Colon (tissue), 2 donors: ENCODE measurements at regions not wholly inside any gene's neighbourhood (a gene's known extent, or its start where the extent isn't known, plus 50 kb on each side); places are given as distances from the start of the nearest gene placed in this dataset.

Experiments
- FAIRE-seq: peaks from 2 replicates; lab custom pipeline; 2012; peaks lifted over from hg19 to GRCh38; lab: Jason Lieb, UNC
- donor health status: control.
- donor health status: control.

GRCh38 chr4:13316354-13316753, 167.8 kb downstream of the RAB28 start:
- FAIRE-seq: no peak

GRCh38 chr4:13313856-13314255, 170.3 kb downstream of the RAB28 start:
- no peak for FAIRE-seq

- no peak for FAIRE-seq
Observed at GRCh38 chr4:13312264-13312663, 171.9 kb downstream of the RAB28 start.

- no peak for FAIRE-seq
Observed at GRCh38 chr4:13309751-13310150, 174.4 kb downstream of the RAB28 start.

- no peak for FAIRE-seq
Observed at GRCh38 chr4:13306356-13306755, 177.8 kb downstream of the RAB28 start.

GRCh38 chr4:13302876-13303275, 181.3 kb downstream of the RAB28 start:
- FAIRE-seq: no peak

GRCh38 chr4:13299343-13299742, 184.8 kb downstream of the RAB28 start:
- FAIRE-seq: no peak

- no peak for FAIRE-seq
Observed at GRCh38 chr4:13298655-13299054, 185.5 kb downstream of the RAB28 start.

- no peak for FAIRE-seq
Observed at GRCh38 chr4:13296986-13297385, 187.2 kb downstream of the RAB28 start.

- FAIRE-seq: no peak
Observed at GRCh38 chr4:13294961-13295605, 189.1 kb downstream of the RAB28 start.

GRCh38 chr4:13292372-13292771, 191.8 kb downstream of the RAB28 start:
- no peak for FAIRE-seq

GRCh38 chr4:13289391-13289790, 194.7 kb downstream of the RAB28 start:
- FAIRE-seq: no peak

GRCh38 chr4:13285336-13285735, 198.8 kb downstream of the RAB28 start:
- no peak for FAIRE-seq

GRCh38 chr4:13284932-13285331, 199.2 kb downstream of the RAB28 start:
- FAIRE-seq: no peak

GRCh38 chr4:13276357-13276756, 207.8 kb downstream of the RAB28 start:
- FAIRE-seq: no peak

GRCh38 chr4:13268703-13269102, 215.4 kb downstream of the RAB28 start:
- no peak for FAIRE-seq

GRCh38 chr4:13268165-13268564, 216.0 kb downstream of the RAB28 start:
- no peak for FAIRE-seq

GRCh38 chr4:13267091-13267490, 217.0 kb downstream of the RAB28 start:
- no peak for FAIRE-seq

- no peak for FAIRE-seq
Observed at GRCh38 chr4:13266687-13267086, 217.5 kb downstream of the RAB28 start.

GRCh38 chr4:13263967-13264525, 220.1 kb downstream of the RAB28 start:
- FAIRE-seq: no peak

- no peak for FAIRE-seq
Observed at GRCh38 chr4:13262816-13263215, 221.3 kb downstream of the RAB28 start.

GRCh38 chr4:13261486-13262257, 222.5 kb downstream of the RAB28 start:
- no peak for FAIRE-seq

- no peak for FAIRE-seq
Observed at GRCh38 chr4:13260513-13260912, 223.6 kb downstream of the RAB28 start.

- FAIRE-seq: no peak
Observed at GRCh38 chr4:13250263-13250662, 233.9 kb downstream of the RAB28 start.
